HG03175 (cell line): ENCODE measurements at regions not wholly inside any gene's neighbourhood (a gene's known extent, or its start where the extent isn't known, plus 50 kb on each side); places are given as distances from the start of the nearest gene placed in this dataset.

Source experiments
- ATAC-seq: cut with Tn5 transposase; IDR thresholded peaks from one replicate; pipeline ENCODE4 v1.9.1; 2021; ENCODE audit warnings: mild to moderate bottlenecking, moderate library complexity; ENCODE audit not compliant: unreplicated experiment

- ATAC-seq: no peak
Measured at GRCh38 chr3:102104033-102104432, 254.7 kb downstream of the NFKBIZ start.

- no peak for ATAC-seq
Measured at GRCh38 chr3:102105193-102105592, 255.9 kb downstream of the NFKBIZ start.

GRCh38 chr3:102106416-102107097 lies 257.2 kb downstream of the NFKBIZ start:
- no peak for ATAC-seq

GRCh38 chr3:102112704-102113230 lies 263.5 kb downstream of the NFKBIZ start:
- no peak for ATAC-seq

- no peak for ATAC-seq
Measured at GRCh38 chr3:102113421-102114041, 264.2 kb downstream of the NFKBIZ start.

- no peak for ATAC-seq
Measured at GRCh38 chr3:102114264-102114979, 265.1 kb downstream of the NFKBIZ start.

- no peak for ATAC-seq
Measured at GRCh38 chr3:102122527-102122926, 273.2 kb downstream of the NFKBIZ start.

GRCh38 chr3:102123590-102124190 lies 274.4 kb downstream of the NFKBIZ start:
- ATAC-seq: no peak

GRCh38 chr3:102124282-102124681 lies 275.0 kb downstream of the NFKBIZ start:
- no peak for ATAC-seq

- no peak for ATAC-seq
Measured at GRCh38 chr3:102124704-102125103, 275.4 kb downstream of the NFKBIZ start.

GRCh38 chr3:102125197-102125993 lies 276.1 kb downstream of the NFKBIZ start:
- no peak for ATAC-seq

GRCh38 chr3:102125994-102126368 lies 276.7 kb downstream of the NFKBIZ start:
- no peak for ATAC-seq

- ATAC-seq: no peak
Measured at GRCh38 chr3:102129760-102130608, 280.7 kb downstream of the NFKBIZ start.

GRCh38 chr3:102132370-102132769 lies 283.1 kb downstream of the NFKBIZ start:
- ATAC-seq: no peak

GRCh38 chr3:102133376-102133775 lies 284.1 kb downstream of the NFKBIZ start:
- ATAC-seq: no peak

GRCh38 chr3:102135316-102135715 lies 286.0 kb downstream of the NFKBIZ start:
- no peak for ATAC-seq

GRCh38 chr3:102136183-102136582 lies 286.9 kb downstream of the NFKBIZ start:
- no peak for ATAC-seq

- no peak for ATAC-seq
Measured at GRCh38 chr3:102140116-102140515, 290.8 kb downstream of the NFKBIZ start.

- ATAC-seq: no peak
Measured at GRCh38 chr3:102141096-102141927, 292.0 kb downstream of the NFKBIZ start.
